Thyroid gland (tissue), 4 donors: ENCODE measurements at regions not wholly inside any gene's neighbourhood (a gene's known extent, or its start where the extent isn't known, plus 50 kb on each side); places are given as distances from the start of the nearest gene placed in this dataset.

Source experiments
- POLR2A ChIP-seq, 2 donors: fragments of 450-650 bp; IDR thresholded peaks; one replicate each; pipeline ENCODE4 v1.6.1; 2017; ENCODE audit warnings: antibody characterized with exemption in 2 of 2, mild to moderate bottlenecking in 2 of 2, moderate library complexity in 1 of 2
- TF ChIP-seq, protein P1 (sequence below), 6 experiments: fragments of 200-600 bp in 3 of 6; fragments of 450-650 bp in 3 of 6; sonication (generic) in 3 of 6; IDR thresholded peaks; one replicate each; pipeline ENCODE4 v1.5.1; 2016 to 2019; ENCODE audit warnings: antibody characterized with exemption in 6 of 6, mild to moderate bottlenecking in 2 of 6, inconsistent platforms in 1 of 6, moderate library complexity in 1 of 6

DNA sequence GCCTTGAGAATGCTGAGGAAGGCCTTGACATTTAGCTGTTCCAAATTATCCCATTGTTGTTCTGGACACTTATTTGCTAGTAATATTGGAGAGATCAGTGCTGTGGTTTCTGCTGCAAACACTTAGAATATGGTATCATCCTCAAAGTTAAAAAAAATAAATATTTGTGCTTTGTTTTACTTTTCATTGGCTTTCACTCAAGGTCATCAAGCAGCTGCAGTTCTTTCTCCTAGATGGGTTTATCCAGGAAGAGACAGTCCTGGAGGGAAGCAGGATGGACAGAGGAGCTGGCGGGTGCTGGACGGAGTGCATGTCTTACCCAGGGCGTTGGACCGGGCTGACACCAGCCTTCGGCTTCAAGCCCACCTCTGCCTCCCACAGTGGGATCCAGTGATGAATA, 193.6 kb downstream of the MTRR start:
- no peak for TF ChIP-seq POLR2A (IDR thresholded peaks at IDR 0.05)
- TF ChIP-seq, protein P1, sequence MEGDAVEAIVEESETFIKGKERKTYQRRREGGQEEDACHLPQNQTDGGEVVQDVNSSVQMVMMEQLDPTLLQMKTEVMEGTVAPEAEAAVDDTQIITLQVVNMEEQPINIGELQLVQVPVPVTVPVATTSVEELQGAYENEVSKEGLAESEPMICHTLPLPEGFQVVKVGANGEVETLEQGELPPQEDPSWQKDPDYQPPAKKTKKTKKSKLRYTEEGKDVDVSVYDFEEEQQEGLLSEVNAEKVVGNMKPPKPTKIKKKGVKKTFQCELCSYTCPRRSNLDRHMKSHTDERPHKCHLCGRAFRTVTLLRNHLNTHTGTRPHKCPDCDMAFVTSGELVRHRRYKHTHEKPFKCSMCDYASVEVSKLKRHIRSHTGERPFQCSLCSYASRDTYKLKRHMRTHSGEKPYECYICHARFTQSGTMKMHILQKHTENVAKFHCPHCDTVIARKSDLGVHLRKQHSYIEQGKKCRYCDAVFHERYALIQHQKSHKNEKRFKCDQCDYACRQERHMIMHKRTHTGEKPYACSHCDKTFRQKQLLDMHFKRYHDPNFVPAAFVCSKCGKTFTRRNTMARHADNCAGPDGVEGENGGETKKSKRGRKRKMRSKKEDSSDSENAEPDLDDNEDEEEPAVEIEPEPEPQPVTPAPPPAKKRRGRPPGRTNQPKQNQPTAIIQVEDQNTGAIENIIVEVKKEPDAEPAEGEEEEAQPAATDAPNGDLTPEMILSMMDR (IDR thresholded peaks at IDR 0.05) = no peak
